ENCODE measurements at regions not wholly inside any gene's neighbourhood (a gene's known extent, or its start where the extent isn't known, plus 50 kb on each side); places are given as distances from the start of the nearest gene placed in this dataset.

DNA sequence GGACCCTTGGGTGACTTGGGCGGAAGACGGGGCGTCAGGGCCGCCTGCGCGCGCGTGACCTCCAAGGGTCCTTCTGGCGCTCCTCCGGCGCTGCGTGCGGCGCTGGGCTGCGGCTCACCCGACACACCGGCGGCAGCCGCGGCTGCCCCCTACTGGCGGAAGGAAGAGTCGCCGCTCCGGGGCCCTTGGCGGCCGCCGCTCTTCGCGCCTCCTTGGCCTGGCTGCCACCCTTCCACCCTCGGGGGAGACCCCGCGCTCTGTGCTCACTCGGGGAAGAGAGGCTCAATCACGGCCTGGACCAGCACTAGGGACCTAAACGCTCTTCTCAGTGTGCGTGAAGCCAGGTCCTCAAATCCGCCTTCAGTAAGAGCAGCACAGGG is 89.7 kb downstream of the DMRTA2 start:
- TF ChIP-seq EGR1 (IDR thresholded peaks at IDR 0.05; ENCODE audit: low read depth), result no peak
- TF ChIP-seq, protein P1, sequence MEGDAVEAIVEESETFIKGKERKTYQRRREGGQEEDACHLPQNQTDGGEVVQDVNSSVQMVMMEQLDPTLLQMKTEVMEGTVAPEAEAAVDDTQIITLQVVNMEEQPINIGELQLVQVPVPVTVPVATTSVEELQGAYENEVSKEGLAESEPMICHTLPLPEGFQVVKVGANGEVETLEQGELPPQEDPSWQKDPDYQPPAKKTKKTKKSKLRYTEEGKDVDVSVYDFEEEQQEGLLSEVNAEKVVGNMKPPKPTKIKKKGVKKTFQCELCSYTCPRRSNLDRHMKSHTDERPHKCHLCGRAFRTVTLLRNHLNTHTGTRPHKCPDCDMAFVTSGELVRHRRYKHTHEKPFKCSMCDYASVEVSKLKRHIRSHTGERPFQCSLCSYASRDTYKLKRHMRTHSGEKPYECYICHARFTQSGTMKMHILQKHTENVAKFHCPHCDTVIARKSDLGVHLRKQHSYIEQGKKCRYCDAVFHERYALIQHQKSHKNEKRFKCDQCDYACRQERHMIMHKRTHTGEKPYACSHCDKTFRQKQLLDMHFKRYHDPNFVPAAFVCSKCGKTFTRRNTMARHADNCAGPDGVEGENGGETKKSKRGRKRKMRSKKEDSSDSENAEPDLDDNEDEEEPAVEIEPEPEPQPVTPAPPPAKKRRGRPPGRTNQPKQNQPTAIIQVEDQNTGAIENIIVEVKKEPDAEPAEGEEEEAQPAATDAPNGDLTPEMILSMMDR (IDR thresholded peaks at IDR 0.05 in 2 of 3, conservative IDR thresholded peaks at IDR 0.05 in 1 of 3; ENCODE audit: borderline replicate concordance in 1 of 3, insufficient read depth in 1 of 3, low read depth in 2 of 3, low read length in 2 of 3), result peak; percentile 55 to 81 (median 61)
- no peak for TF ChIP-seq CBX3 (IDR thresholded peaks at IDR 0.05; ENCODE audit: low read depth)
- TF ChIP-seq POLR2A (IDR thresholded peaks at IDR 0.05; ENCODE audit: borderline replicate concordance, extremely low read depth, insufficient read depth, insufficient read length), result no peak
- no peak for TF ChIP-seq JUND (IDR thresholded peaks at IDR 0.05)
- TF ChIP-seq, protein P2, sequence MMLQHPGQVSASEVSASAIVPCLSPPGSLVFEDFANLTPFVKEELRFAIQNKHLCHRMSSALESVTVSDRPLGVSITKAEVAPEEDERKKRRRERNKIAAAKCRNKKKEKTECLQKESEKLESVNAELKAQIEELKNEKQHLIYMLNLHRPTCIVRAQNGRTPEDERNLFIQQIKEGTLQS (IDR thresholded peaks at IDR 0.05), result no peak
- TF ChIP-seq POLR2AphosphoS5 (IDR thresholded peaks at IDR 0.05; ENCODE audit: low read depth, low read length), result no peak
- TF ChIP-seq EZH2 (IDR thresholded peaks at IDR 0.05), result no peak
- TF ChIP-seq, protein P3, sequence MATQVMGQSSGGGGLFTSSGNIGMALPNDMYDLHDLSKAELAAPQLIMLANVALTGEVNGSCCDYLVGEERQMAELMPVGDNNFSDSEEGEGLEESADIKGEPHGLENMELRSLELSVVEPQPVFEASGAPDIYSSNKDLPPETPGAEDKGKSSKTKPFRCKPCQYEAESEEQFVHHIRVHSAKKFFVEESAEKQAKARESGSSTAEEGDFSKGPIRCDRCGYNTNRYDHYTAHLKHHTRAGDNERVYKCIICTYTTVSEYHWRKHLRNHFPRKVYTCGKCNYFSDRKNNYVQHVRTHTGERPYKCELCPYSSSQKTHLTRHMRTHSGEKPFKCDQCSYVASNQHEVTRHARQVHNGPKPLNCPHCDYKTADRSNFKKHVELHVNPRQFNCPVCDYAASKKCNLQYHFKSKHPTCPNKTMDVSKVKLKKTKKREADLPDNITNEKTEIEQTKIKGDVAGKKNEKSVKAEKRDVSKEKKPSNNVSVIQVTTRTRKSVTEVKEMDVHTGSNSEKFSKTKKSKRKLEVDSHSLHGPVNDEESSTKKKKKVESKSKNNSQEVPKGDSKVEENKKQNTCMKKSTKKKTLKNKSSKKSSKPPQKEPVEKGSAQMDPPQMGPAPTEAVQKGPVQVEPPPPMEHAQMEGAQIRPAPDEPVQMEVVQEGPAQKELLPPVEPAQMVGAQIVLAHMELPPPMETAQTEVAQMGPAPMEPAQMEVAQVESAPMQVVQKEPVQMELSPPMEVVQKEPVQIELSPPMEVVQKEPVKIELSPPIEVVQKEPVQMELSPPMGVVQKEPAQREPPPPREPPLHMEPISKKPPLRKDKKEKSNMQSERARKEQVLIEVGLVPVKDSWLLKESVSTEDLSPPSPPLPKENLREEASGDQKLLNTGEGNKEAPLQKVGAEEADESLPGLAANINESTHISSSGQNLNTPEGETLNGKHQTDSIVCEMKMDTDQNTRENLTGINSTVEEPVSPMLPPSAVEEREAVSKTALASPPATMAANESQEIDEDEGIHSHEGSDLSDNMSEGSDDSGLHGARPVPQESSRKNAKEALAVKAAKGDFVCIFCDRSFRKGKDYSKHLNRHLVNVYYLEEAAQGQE (IDR thresholded peaks at IDR 0.05; ENCODE audit: low read depth), result no peak
- no peak for TF ChIP-seq FOSL1 (IDR thresholded peaks at IDR 0.05; ENCODE audit: low read depth)
- no peak for TF ChIP-seq CEBPB (IDR thresholded peaks at IDR 0.05; ENCODE audit: low read depth)
- TF ChIP-seq, protein P4, sequence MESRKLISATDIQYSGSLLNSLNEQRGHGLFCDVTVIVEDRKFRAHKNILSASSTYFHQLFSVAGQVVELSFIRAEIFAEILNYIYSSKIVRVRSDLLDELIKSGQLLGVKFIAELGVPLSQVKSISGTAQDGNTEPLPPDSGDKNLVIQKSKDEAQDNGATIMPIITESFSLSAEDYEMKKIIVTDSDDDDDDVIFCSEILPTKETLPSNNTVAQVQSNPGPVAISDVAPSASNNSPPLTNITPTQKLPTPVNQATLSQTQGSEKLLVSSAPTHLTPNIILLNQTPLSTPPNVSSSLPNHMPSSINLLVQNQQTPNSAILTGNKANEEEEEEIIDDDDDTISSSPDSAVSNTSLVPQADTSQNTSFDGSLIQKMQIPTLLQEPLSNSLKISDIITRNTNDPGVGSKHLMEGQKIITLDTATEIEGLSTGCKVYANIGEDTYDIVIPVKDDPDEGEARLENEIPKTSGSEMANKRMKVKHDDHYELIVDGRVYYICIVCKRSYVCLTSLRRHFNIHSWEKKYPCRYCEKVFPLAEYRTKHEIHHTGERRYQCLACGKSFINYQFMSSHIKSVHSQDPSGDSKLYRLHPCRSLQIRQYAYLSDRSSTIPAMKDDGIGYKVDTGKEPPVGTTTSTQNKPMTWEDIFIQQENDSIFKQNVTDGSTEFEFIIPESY (IDR thresholded peaks at IDR 0.05; ENCODE audit: extremely low read depth, insufficient replicate concordance, low read length), result no peak
- TF ChIP-seq SIN3A (IDR thresholded peaks at IDR 0.05; ENCODE audit: low read depth), result no peak
